Right lobe of liver (tissue), 6 donors: ENCODE measurements at regions not wholly inside any gene's neighbourhood (a gene's known extent, or its start where the extent isn't known, plus 50 kb on each side); places are given as distances from the start of the nearest gene placed in this dataset.

Source experiments
- ATAC-seq, 4 donors: fragments of 200-7000 bp; cut with Tn5 transposase; one replicate each; pipeline ENCODE4 v1.9.1; 2020; ENCODE audit warnings: mild to moderate bottlenecking in 4 of 4, moderate library complexity in 4 of 4
- DNase-seq, 3 donors: peaks; one replicate each; pipeline ENCODE4 v3.0.0-alpha.2; 2020
- H3K27ac ChIP-seq, 3 donors: fragments of 200-600 bp; one replicate each; pipeline ENCODE4 v1.8.0; 2022
- H3K27me3 ChIP-seq, 2 donors: fragments of 200-600 bp; one replicate each; pipeline ENCODE4 v1.8.0; 2022
- H3K36me3 ChIP-seq, 4 donors: fragments of 200-600 bp; sonication (generic) in 1 of 4; one replicate each; pipeline versions ENCODE4 v1.5.1 to v1.8.0; 2017 to 2022; ENCODE audit warnings: control low read depth in 1 of 4
- H3K4me1 ChIP-seq, 4 donors: fragments of 200-600 bp; sonication (generic) in 1 of 4; one replicate each; pipeline versions ENCODE4 v1.5.1 to v1.8.0; 2017 to 2022; ENCODE audit warnings: control low read depth in 1 of 4
- H3K4me3 ChIP-seq, 3 donors: fragments of 200-600 bp; one replicate each; pipeline ENCODE4 v1.8.0; 2022
- H3K9me3 ChIP-seq, 4 donors: fragments of 200-600 bp; sonication (generic) in 1 of 4; one replicate each; pipeline versions ENCODE4 v1.5.1 to v1.8.0; 2017 to 2022; ENCODE audit warnings: control low read depth in 1 of 4
- CTCF ChIP-seq, 4 donors: fragments of 200-600 bp in 3 of 4; fragments of 450-650 bp in 1 of 4; IDR thresholded peaks; one replicate each; pipeline versions ENCODE4 v1.5.1 to v1.8.0; 2016 to 2022; ENCODE audit warnings: antibody characterized with exemption in 4 of 4, mild to moderate bottlenecking in 2 of 4
- POLR2A ChIP-seq: fragments of 450-650 bp; IDR thresholded peaks from one replicate; pipeline ENCODE4 v1.6.1; 2017; ENCODE audit warnings: antibody characterized with exemption, mild to moderate bottlenecking
- WGBS: methylation state at CpG from one replicate; pipeline ENCODE4 v1.1.6; 2018; ENCODE audit warnings: low coverage, low lambda C conversion rate; ENCODE audit not compliant: insufficient coverage; ENCODE audit errors: missing lambda C conversion rate; 5-methylcytosine and 5-hydroxymethylcytosine counted together
- intact Hi-C, 2 donors: fragments of 100-400 bp; cut with DNase I; formaldehyde crosslinking; loops; one replicate each; pipeline versions ENCODE4 v1.11.2 to v1.14.1; 2022
- donor health status: DM: no; HTN: yes; CAD: no.
- donor health status: DM: no; HTN: no; CAD: no.
- donor health status: DM: no; HTN: no; CAD: no.
- donor health status: DM: no; HTN: yes; CAD: no.
- donor health status: DM: no; HTN: yes; CAD: no.

- Histone ChIP-seq H3K4me1 (no peaks in the 10 kb centered on the region), H3K27ac (no peak overlapping the region), H3K9me3 (no peaks in the 10 kb centered on the region), H3K36me3 (no peaks in the 10 kb centered on the region), H3K4me3 (no peak overlapping the region), H3K27me3 (no peaks in the 10 kb centered on the region)
- 26% methylated on average over 3 of the region's 3 CpGs for WGBS
- TF ChIP-seq CTCF (IDR thresholded peaks at IDR 0.05) = no peak
- TF ChIP-seq POLR2A = no peak
- intact Hi-C loops = no loop called here
- no peak for ATAC-seq
- DNase-seq = no peak
These were observed 315.0 kb downstream of the JRKL start for GRCh38 chr11:96704847-96705246.

- DNase-seq (no peak), ATAC-seq (no peak)
- no peaks in the 10 kb centered on the region for H3K36me3 ChIP-seq
- H3K27ac ChIP-seq = no peak overlapping the region
- intact Hi-C loops = no loop called here
- no peaks in the 10 kb centered on the region for H3K27me3 ChIP-seq
- no peaks in the 10 kb centered on the region for H3K4me1 ChIP-seq
- WGBS = 47% methylated on average over 1 of the region's 3 CpGs
- H3K9me3 ChIP-seq = no peaks in the 10 kb centered on the region
- no peak overlapping the region for H3K4me3 ChIP-seq
- TF ChIP-seq CTCF (IDR thresholded peaks at IDR 0.05) = no peak
- no peak for TF ChIP-seq POLR2A
These were observed 316.9 kb downstream of the JRKL start for GRCh38 chr11:96706761-96707160.

GRCh38 chr11:96707273-96707672 is 317.5 kb downstream of the JRKL start:
- H3K4me3 ChIP-seq = no peak overlapping the region
- ATAC-seq (no peak), DNase-seq (no peak)
- no peak overlapping the region for H3K27ac ChIP-seq
- H3K27me3 ChIP-seq = no peaks in the 10 kb centered on the region
- H3K36me3 ChIP-seq = no peaks in the 10 kb centered on the region
- intact Hi-C loops = no loop called here
- H3K4me1 ChIP-seq = no peaks in the 10 kb centered on the region
- no peak for TF ChIP-seq POLR2A
- TF ChIP-seq CTCF (IDR thresholded peaks at IDR 0.05) = no peak
- H3K9me3 ChIP-seq = no peaks in the 10 kb centered on the region

- no peak for ATAC-seq
These were observed 318.5 kb downstream of the JRKL start for GRCh38 chr11:96708219-96708878.

More at GRCh38 chr11:96708219-96708878, 318.5 kb downstream of the JRKL start:
- intact Hi-C loops = no loop called here
- H3K9me3 ChIP-seq = no peaks in the 10 kb centered on the region
- no peak overlapping the region for H3K27ac ChIP-seq
- H3K27me3 ChIP-seq = no peaks in the 10 kb centered on the region
- no peaks in the 10 kb centered on the region for H3K36me3 ChIP-seq
- H3K4me3 ChIP-seq = no peak overlapping the region
- H3K4me1 ChIP-seq = no peaks in the 10 kb centered on the region
- no peak for DNase-seq
- 30% methylated on average over 4 of the region's 4 CpGs for WGBS
- TF ChIP-seq CTCF (IDR thresholded peaks at IDR 0.05) = no peak
- TF ChIP-seq POLR2A = no peak
